HCT116 (cell line): ENCODE measurements at regions not wholly inside any gene's neighbourhood (a gene's known extent, or its start where the extent isn't known, plus 50 kb on each side); places are given as distances from the start of the nearest gene placed in this dataset.

ENCODE experiments used
- ATAC-seq: fragments of 200-7000 bp; cut with Tn5 transposase; 2 replicates; pipeline ENCODE4 v1.9.1; 2020; ENCODE audit warnings: mild to moderate bottlenecking, moderate library complexity
- BruUV-seq: library from RNA; stranded (reverse); fragments of 400-500 nt; replicated peaks from 2 replicates; lab custom pipeline; 2021; lab: Mats Ljungman, UMichigan
- CTCF ChIA-PET: fragments of 300-600 bp; sonication (Branson Sonifier 250); formaldehyde crosslinking; loops from one replicate; lab custom pipeline; 2021; ENCODE audit warnings: antibody characterized with exemption; lab: Charles Lee
- POLR2A ChIA-PET: fragments of 300-600, 350-600 bp; sonication (Branson Sonifier 250); formaldehyde crosslinking; loops from one replicate; lab custom pipeline; 2021; ENCODE audit warnings: antibody characterized with exemption; lab: Charles Lee
- RAD21 ChIA-PET, 2 experiments: fragments of 300-600 bp; sonication (Branson Sonifier 250); formaldehyde crosslinking; loops; one replicate each; lab custom pipeline; 2023; ENCODE audit warnings: low total read pairs in 2 of 2; ENCODE audit not compliant: uncharacterized antibody in 2 of 2, unreplicated experiment in 2 of 2, low non-redundant PET in 1 of 2; lab: Charles Lee
- DNase-seq: peaks from one replicate; pipeline ENCODE4 v3.0.0-alpha.2; 2010; ENCODE audit warnings: low read depth, low spot score
- H2AFZ ChIP-seq: fragments of 200-600 bp; shearing (Covaris generic), sonication (generic); 2 replicates; pipeline ENCODE4 v1.6.1; 2017; ENCODE audit warnings: low read depth, mixed run types, mixed read lengths, antibody characterized with exemption, low read length; ENCODE audit not compliant: poor library complexity, severe bottlenecking
- H3K27ac ChIP-seq: 2 replicates; pipeline ENCODE4 v1.5.1; 2012; ENCODE audit warnings: low read depth, low read length
- H3K27me3 ChIP-seq: fragments of 200-600 bp; sonication (generic); 2 replicates; pipeline ENCODE4 v1.6.1; 2016; ENCODE audit warnings: mixed run types, low read length, mixed read lengths; ENCODE audit not compliant: insufficient read depth
- H3K36me3 ChIP-seq, 2 experiments: fragments of 200-500 bp in 1 of 2; fragments of 200-600 bp in 1 of 2; sonication (Bioruptor generic) in 1 of 2; sonication (generic) in 1 of 2; 2 replicates each; pipeline versions ENCODE4 v1.5.1 to v1.6.1; 2014 to 2016; ENCODE audit warnings: low read length in 2 of 2, inconsistent platforms in 1 of 2, mixed read lengths in 1 of 2, mixed run types in 1 of 2; ENCODE audit not compliant: insufficient read depth in 2 of 2, control insufficient read depth in 1 of 2
- H3K4me1 ChIP-seq, 2 experiments: fragments of 200-600 bp in 1 of 2; sonication (generic) in 1 of 2; 2 replicates each; pipeline versions ENCODE4 v1.5.1 to v1.6.1; 2012 to 2017; ENCODE audit warnings: low read length in 2 of 2, inconsistent platforms in 1 of 2, mild to moderate bottlenecking in 1 of 2, mixed read lengths in 1 of 2, mixed run types in 1 of 2, moderate library complexity in 1 of 2; ENCODE audit not compliant: insufficient read depth in 2 of 2, control insufficient read depth in 1 of 2
- H3K4me2 ChIP-seq: fragments of 200-600 bp; sonication (generic); 2 replicates; pipeline ENCODE4 v1.6.1; 2017; ENCODE audit warnings: mixed run types, low read length, mixed read lengths
- H3K4me3 ChIP-seq, 2 experiments: fragments of 200-600 bp in 1 of 2; sonication (generic) in 1 of 2; replicated peaks in 1 of 2; 2 replicates each; pipeline ENCODE4 v1.5.1; 2011 to 2016; ENCODE audit warnings: low read length in 2 of 2, control low read depth in 1 of 2, low read depth in 1 of 2, mild to moderate bottlenecking in 1 of 2, mixed read lengths in 1 of 2, mixed run types in 1 of 2
- H3K79me2 ChIP-seq: fragments of 200-600 bp; sonication (generic); 2 replicates; pipeline ENCODE4 v1.6.1; 2017; ENCODE audit warnings: mild to moderate bottlenecking, mixed run types, low read length, moderate library complexity, mixed read lengths; ENCODE audit not compliant: insufficient read depth
- H3K9ac ChIP-seq: fragments of 200-600 bp; sonication (generic); 2 replicates; pipeline ENCODE4 v1.6.1; 2016; ENCODE audit warnings: low read length, mixed read lengths
- H3K9me2 ChIP-seq: fragments of 200-600 bp; sonication (generic), shearing (Covaris generic); 2 replicates; pipeline ENCODE4 v1.6.1; 2017; ENCODE audit warnings: mixed run types, mild to moderate bottlenecking, moderate library complexity; ENCODE audit not compliant: insufficient read depth
- H3K9me3 ChIP-seq, 2 experiments: fragments of 200-500 bp in 1 of 2; fragments of 200-600 bp in 1 of 2; sonication (Bioruptor generic) in 1 of 2; sonication (generic) in 1 of 2; 2 replicates each; pipeline ENCODE4 v1.6.1; 2014 to 2017; ENCODE audit warnings: low read length in 2 of 2, mixed read lengths in 2 of 2, inconsistent platforms in 1 of 2, low read depth in 1 of 2, mild to moderate bottlenecking in 1 of 2, mixed run types in 1 of 2, moderate library complexity in 1 of 2; ENCODE audit not compliant: control insufficient read depth in 1 of 2, insufficient read depth in 1 of 2
- H4K20me1 ChIP-seq: fragments of 200-600 bp; sonication (generic), shearing (Covaris generic); 2 replicates; pipeline ENCODE4 v1.6.1; 2017; ENCODE audit warnings: mixed run types, mild to moderate bottlenecking, moderate library complexity; ENCODE audit not compliant: insufficient read depth
- ATF3 ChIP-seq: IDR thresholded peaks from 2 replicates; pipeline ENCODE4 v1.6.1; 2012
- EZH2 ChIP-seq: fragments of 200-600 bp; sonication (generic); IDR thresholded peaks from 2 replicates; pipeline ENCODE4 v1.6.1; 2017; ENCODE audit warnings: antibody characterized with exemption, mixed run types
- SIN3A ChIP-seq: IDR thresholded peaks from 2 replicates; pipeline ENCODE4 v1.6.1; 2012; ENCODE audit warnings: low read depth
- YY1 ChIP-seq: IDR thresholded peaks from 2 replicates; pipeline ENCODE4 v1.6.1; 2011; ENCODE audit warnings: low read length, low read depth, moderate library complexity, mild to moderate bottlenecking; ENCODE audit not compliant: insufficient replicate concordance; ENCODE audit errors: extremely low read depth
- intact Hi-C: fragments of 100-400 bp; cut with micrococcal nuclease; formaldehyde crosslinking; loops from 2 replicates; pipeline ENCODE4 v1.10.0; 2022
- TF ChIP-seq, protein P1 (sequence below), 3 experiments: fragments of 200-600 bp in 1 of 3; sonication (generic) in 1 of 3; IDR thresholded peaks in 2 of 3; conservative IDR thresholded peaks in 1 of 3; 2 replicates each; pipeline ENCODE4 v1.5.1; 2012 to 2017; ENCODE audit warnings: low read depth in 2 of 3, low read length in 2 of 3, antibody characterized with exemption in 1 of 3, borderline replicate concordance in 1 of 3, control low read depth in 1 of 3, mild to moderate bottlenecking in 1 of 3, mixed read lengths in 1 of 3, mixed run types in 1 of 3, moderate library complexity in 1 of 3; ENCODE audit not compliant: insufficient read depth in 1 of 3

DNA sequence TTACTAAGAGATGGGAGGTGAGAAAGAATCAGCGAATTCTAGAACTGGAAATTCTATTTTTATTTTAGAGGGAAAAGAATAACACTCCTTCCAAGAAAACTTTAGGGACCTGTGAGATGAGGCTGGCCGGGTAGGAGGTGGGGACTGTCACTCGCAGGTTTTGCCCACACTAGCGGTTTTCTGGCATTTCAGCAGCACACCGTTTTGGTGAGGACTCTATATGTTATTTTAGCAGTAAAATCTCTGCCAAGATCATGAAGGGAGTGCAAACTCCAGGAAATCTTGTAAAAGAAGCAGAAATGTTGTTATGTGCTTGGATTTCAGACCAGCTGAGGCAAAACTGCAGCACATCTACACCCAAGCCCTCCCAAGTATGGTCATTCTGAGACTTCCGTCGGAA lies 470.6 kb downstream of the PSAT1 start:
- no peak overlapping the region for H3K27ac ChIP-seq
- H3K9me2 ChIP-seq: no peaks in the 10 kb centered on the region
- intact Hi-C loops: no loop called here
- TF ChIP-seq ATF3: no peak
- TF ChIP-seq, all 23 proteins: peak for 0
- DNase-seq: no peak
- Histone ChIP-seq H3K4me2 (no peak overlapping the region), H3K79me2 (no peaks in the 10 kb centered on the region), H3K9me3 (no peaks in the 10 kb centered on the region), H2AFZ (no peak overlapping the region), H3K27me3 (no peaks in the 10 kb centered on the region), H3K4me1 (no peaks in the 10 kb centered on the region), H3K4me3 (no peak overlapping the region), H4K20me1 (no peaks in the 10 kb centered on the region), H3K36me3 (no peaks in the 10 kb centered on the region), H3K9ac (no peak overlapping the region)
- CTCF ChIA-PET: no interaction called here
- no peak for ATAC-seq
- RAD21 ChIA-PET: no interaction called here
- BruUV-seq: no TSS peak
- POLR2A ChIA-PET: no interaction called here

DNA sequence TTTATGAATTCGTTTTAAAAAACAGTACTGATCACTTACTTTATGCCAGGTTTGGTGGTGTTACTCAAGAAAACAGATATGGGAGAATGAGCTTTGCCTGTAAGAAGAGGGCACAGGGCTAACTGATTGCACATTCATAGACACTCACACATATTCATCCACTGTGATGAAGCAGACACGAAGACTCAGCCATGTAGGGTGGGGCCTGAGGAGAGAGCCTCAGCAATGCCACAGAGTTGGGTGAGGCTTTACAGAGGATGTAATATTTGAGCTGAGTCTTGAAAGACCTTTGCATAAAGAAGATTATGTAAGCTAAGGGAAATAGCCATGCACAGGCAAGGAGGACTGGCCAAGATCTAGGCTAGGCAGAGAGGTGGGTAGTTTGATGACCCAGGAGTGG lies 472.8 kb downstream of the PSAT1 start:
- ATAC-seq: no peak
- TF ChIP-seq SIN3A (no peak), EZH2 (no peak), YY1 (no peak)
- TF ChIP-seq, protein P1, sequence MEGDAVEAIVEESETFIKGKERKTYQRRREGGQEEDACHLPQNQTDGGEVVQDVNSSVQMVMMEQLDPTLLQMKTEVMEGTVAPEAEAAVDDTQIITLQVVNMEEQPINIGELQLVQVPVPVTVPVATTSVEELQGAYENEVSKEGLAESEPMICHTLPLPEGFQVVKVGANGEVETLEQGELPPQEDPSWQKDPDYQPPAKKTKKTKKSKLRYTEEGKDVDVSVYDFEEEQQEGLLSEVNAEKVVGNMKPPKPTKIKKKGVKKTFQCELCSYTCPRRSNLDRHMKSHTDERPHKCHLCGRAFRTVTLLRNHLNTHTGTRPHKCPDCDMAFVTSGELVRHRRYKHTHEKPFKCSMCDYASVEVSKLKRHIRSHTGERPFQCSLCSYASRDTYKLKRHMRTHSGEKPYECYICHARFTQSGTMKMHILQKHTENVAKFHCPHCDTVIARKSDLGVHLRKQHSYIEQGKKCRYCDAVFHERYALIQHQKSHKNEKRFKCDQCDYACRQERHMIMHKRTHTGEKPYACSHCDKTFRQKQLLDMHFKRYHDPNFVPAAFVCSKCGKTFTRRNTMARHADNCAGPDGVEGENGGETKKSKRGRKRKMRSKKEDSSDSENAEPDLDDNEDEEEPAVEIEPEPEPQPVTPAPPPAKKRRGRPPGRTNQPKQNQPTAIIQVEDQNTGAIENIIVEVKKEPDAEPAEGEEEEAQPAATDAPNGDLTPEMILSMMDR (IDR thresholded peaks at IDR 0.05 in 2 of 3, conservative IDR thresholded peaks at IDR 0.05 in 1 of 3; ENCODE audit: borderline replicate concordance in 1 of 3, insufficient read depth in 1 of 3, low read depth in 2 of 3, low read length in 2 of 3): no peak
- Histone ChIP-seq H3K9me3 (no peaks in the 10 kb centered on the region), H3K9ac (no peak overlapping the region), H3K27me3 (no peaks in the 10 kb centered on the region), H3K4me3 (no peak overlapping the region), H3K27ac (no peak overlapping the region), H2AFZ (no peak overlapping the region), H3K9me2 (no peaks in the 10 kb centered on the region), H3K4me2 (no peak overlapping the region), H3K4me1 (no peaks in the 10 kb centered on the region), H3K79me2 (no peaks in the 10 kb centered on the region), H4K20me1 (no peaks in the 10 kb centered on the region), H3K36me3 (no peaks in the 10 kb centered on the region)
- DNase-seq: no peak
- POLR2A ChIA-PET: no interaction called here
- RAD21 ChIA-PET: no interaction called here
- no TSS peak for BruUV-seq
- intact Hi-C loops: no loop called here
- CTCF ChIA-PET: no interaction called here
